ENCODE measurements at regions not wholly inside any gene's neighbourhood (a gene's known extent, or its start where the extent isn't known, plus 50 kb on each side); places are given as distances from the start of the nearest gene placed in this dataset.

DNA sequence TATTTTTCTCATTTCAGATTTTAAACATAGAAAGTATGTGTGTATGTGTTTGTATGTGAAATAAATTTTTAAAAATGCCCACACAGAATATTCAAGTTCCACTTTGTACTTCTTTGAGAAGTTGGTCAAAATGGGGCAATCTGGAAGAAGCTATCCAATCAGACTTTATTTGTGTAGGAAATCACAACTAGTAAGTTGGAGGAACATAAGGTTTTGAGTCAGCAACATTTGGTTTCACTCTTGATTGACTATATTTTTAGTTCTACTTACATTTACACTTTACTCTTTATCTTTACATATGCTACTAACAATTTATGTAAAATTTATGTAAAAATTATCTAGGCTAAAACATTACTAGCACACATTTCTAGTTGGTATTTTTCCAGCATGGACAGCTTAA, 128.1 kb downstream of the ATXN7L3B start:
- TF ChIP-seq CTCF (IDR thresholded peaks at IDR 0.05) (no peak), POLR2A (IDR thresholded peaks at IDR 0.05) (no peak)

Data from thyroid gland (tissue), 4 donors.